ENCODE measurements at regions not wholly inside any gene's neighbourhood (a gene's known extent, or its start where the extent isn't known, plus 50 kb on each side); places are given as distances from the start of the nearest gene placed in this dataset.

DNA sequence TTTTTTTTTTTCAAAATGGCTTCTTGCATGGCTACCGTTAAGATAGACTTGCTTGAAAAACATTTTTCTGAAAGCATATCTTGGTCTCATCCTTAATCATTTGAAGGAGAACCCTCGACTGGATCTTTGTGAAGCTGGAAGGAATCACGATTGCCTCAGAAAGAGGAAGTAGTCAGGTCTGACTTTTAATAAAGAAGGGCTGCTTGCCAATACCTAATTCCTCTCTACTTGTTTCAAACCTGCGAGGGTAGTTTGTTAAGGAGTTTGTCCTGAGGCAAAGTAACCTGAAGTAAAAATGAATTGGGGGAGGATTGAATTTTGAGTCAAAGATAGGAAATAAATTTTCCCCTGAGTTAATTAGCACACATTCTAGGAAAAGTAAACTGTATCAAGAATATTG lies 288.1 kb upstream of the MAP3K7 start:
- Histone ChIP-seq H3K27me3 (replicated peaks) (no peaks in the 10 kb centered on the region), H3K4me3 (ENCODE audit: low read depth, low read length) (no peak overlapping the region), H3K27ac (no peak overlapping the region), H3K36me3 (replicated peaks) (no peaks in the 10 kb centered on the region)
- TF ChIP-seq, protein P1, sequence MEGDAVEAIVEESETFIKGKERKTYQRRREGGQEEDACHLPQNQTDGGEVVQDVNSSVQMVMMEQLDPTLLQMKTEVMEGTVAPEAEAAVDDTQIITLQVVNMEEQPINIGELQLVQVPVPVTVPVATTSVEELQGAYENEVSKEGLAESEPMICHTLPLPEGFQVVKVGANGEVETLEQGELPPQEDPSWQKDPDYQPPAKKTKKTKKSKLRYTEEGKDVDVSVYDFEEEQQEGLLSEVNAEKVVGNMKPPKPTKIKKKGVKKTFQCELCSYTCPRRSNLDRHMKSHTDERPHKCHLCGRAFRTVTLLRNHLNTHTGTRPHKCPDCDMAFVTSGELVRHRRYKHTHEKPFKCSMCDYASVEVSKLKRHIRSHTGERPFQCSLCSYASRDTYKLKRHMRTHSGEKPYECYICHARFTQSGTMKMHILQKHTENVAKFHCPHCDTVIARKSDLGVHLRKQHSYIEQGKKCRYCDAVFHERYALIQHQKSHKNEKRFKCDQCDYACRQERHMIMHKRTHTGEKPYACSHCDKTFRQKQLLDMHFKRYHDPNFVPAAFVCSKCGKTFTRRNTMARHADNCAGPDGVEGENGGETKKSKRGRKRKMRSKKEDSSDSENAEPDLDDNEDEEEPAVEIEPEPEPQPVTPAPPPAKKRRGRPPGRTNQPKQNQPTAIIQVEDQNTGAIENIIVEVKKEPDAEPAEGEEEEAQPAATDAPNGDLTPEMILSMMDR (IDR thresholded peaks at IDR 0.05; ENCODE audit: low read depth, low read length, missing control alignments): no peak
- in situ Hi-C loops (cut with HindIII; ENCODE audit: low pct_ligation_motif_present, low sequenced_read_pairs): no loop called here
- no peak for DNase-seq

DNA sequence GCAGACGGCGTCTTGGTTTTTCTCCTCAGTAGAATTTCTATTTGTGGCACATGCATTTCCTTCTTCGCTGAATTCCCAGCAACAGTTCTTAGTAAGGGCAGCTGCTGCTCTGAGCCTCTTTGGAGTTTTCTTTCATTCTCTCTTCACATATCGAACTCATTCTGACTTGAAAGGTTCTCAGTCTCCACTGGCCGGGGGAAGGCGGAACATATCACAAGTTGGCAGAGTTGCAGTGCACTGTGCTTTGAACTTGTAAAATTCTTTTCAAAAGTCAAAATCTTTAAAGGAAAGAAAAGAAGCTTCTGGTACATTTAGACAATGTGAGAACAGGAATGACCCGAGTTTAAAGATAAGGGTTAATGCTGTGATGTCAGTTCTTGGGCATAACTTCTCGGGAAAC lies 286.1 kb upstream of the MAP3K7 start:
- TF ChIP-seq, protein P1 (IDR thresholded peaks at IDR 0.05; ENCODE audit: low read depth, low read length, missing control alignments): no peak
- DNase-seq: no peak
- Histone ChIP-seq H3K27ac (no peak overlapping the region), H3K27me3 (replicated peaks) (no peaks in the 10 kb centered on the region), H3K4me3 (ENCODE audit: low read depth, low read length) (no peak overlapping the region), H3K36me3 (replicated peaks) (no peaks in the 10 kb centered on the region)
- in situ Hi-C loops (cut with HindIII; ENCODE audit: low pct_ligation_motif_present, low sequenced_read_pairs): no loop called here

DNA sequence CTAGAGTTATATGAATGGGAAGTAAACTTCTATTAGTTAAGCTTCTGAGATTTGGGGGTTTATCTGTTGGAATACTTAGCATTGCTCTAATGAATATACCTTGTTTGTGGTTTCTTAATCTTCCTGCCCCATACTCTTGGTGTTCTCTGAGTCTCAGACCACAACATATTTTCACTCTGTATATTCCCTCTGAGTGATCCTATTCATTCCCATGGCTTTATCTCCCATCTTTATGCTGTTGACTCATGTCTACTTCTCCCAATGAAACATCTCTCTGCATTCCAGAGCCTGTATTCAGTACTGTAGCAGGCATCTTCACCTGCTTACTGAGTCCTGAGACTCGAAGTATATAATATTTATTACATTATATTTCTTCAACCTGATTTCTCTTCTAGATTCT lies 283.7 kb upstream of the MAP3K7 start:
- Histone ChIP-seq H3K27ac (no peak overlapping the region), H3K4me3 (ENCODE audit: low read depth, low read length) (no peak overlapping the region), H3K36me3 (replicated peaks) (no peaks in the 10 kb centered on the region), H3K27me3 (replicated peaks) (no peaks in the 10 kb centered on the region)
- in situ Hi-C loops (cut with HindIII; ENCODE audit: low pct_ligation_motif_present, low sequenced_read_pairs): no loop called here
- TF ChIP-seq, protein P1 (IDR thresholded peaks at IDR 0.05; ENCODE audit: low read depth, low read length, missing control alignments): no peak
- DNase-seq: no peak

DNA sequence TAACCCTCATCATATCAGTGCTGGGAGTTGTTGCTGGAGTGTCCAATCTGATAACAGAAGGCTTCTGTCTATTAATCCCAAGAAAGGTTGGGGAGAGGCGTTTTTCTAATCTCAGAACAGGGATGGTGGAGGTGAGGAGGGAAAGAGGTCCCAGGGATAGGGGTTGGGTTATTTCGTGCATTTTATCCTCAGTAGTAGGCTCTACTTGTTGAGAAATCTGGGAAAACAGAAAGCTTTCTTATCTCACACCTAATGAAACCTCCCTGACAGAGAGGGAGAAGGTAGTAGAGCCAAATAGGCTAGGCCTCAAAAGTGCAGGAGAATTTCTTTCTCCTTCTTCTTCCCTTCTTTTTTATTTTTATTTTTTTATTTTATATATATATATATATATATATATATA lies 281.8 kb upstream of the MAP3K7 start:
- no peak for DNase-seq
- no peaks in the 10 kb centered on the region for H3K27me3 ChIP-seq (replicated peaks)
- in situ Hi-C loops (cut with HindIII; ENCODE audit: low pct_ligation_motif_present, low sequenced_read_pairs): no loop called here
- no peak overlapping the region for H3K4me3 ChIP-seq (ENCODE audit: low read depth, low read length)
- H3K27ac ChIP-seq: no peak overlapping the region
- H3K36me3 ChIP-seq (replicated peaks): no peaks in the 10 kb centered on the region
- TF ChIP-seq, protein P1 (IDR thresholded peaks at IDR 0.05; ENCODE audit: low read depth, low read length, missing control alignments): no peak

DNA sequence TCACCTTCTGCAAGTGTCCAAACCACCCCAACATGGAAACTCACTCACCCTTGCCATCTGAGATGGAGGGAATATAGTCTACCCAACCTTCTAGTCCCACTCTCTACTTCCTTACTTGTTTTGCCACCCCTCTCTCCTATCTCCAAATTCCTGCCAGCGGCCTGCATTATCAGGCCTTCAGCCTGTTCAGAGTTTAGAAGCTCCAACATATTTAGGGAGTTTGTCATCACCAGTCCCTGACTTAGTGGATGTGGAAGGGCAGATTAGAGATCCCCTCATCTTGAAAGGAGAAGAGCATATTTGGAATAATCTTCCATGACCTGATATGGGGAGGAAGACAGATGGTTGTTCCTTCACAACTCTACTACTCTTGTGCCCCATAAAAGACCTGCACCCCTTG lies 281.4 kb upstream of the MAP3K7 start:
- DNase-seq: no peak
- no peak overlapping the region for H3K4me3 ChIP-seq (ENCODE audit: low read depth, low read length)
- no peaks in the 10 kb centered on the region for H3K36me3 ChIP-seq (replicated peaks)
- no peaks in the 10 kb centered on the region for H3K27me3 ChIP-seq (replicated peaks)
- in situ Hi-C loops (cut with HindIII; ENCODE audit: low pct_ligation_motif_present, low sequenced_read_pairs): no loop called here
- TF ChIP-seq, protein P1 (IDR thresholded peaks at IDR 0.05; ENCODE audit: low read depth, low read length, missing control alignments): no peak
- H3K27ac ChIP-seq: no peak overlapping the region

DNA sequence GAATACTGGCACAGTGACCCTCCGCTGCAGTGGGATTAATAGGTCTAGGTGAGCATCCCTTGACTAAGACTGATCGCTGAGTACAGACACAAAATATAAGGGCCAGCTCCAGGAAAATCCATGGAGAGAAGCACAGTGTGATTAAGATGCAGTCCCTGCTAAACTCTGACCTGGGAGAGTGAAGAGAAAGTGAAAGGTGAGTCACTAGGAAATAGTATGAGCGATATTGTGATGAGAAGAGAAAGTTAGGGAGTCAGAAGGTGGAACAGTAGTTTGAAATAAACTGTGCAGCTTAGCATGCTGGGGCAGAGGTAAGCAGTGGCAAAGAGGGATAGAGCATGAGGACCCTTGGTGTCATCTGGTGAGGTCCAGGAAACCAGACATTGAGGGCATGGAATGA lies 278.6 kb upstream of the MAP3K7 start:
- Histone ChIP-seq H3K36me3 (replicated peaks) (no peaks in the 10 kb centered on the region), H3K4me3 (ENCODE audit: low read depth, low read length) (no peak overlapping the region), H3K27me3 (replicated peaks) (no peaks in the 10 kb centered on the region), H3K27ac (no peak overlapping the region)
- TF ChIP-seq, protein P1 (IDR thresholded peaks at IDR 0.05; ENCODE audit: low read depth, low read length, missing control alignments): no peak
- no peak for DNase-seq
- in situ Hi-C loops (cut with HindIII; ENCODE audit: low pct_ligation_motif_present, low sequenced_read_pairs): no loop called here

Data from brain microvascular endothelial cell (primary cell).